ENCODE measurements at regions not wholly inside any gene's neighbourhood (a gene's known extent, or its start where the extent isn't known, plus 50 kb on each side); places are given as distances from the start of the nearest gene placed in this dataset.
"Not testable (repeated sequence)": the region's sequence is repeated elsewhere in the genome, so short reads cannot be mapped to it uniquely, and the experiment has no call there.

- DNase-seq (ENCODE audit: low read depth), result no peak
Measured at GRCh38 chr2:114066186-114066747, 176.4 kb downstream of the ACTR3 start.

DNA sequence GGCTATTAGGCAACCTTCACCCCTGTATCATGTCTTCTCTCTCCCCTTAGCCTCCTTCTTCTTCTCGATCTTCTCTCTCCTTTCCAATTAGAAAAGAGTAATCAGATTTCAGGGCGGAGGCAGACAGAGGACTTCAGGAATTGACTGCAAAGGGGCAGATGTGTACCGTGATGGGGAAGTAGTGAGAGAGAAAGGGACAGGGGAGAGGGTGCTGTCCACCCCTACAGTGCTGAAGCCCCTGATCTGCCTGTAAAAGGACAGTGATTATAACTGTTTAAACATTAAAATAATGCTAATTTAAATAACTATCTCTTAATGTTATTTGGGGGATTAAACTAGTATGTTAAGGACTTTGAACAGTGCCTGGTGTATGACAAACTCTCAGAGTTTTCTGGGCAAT is 178.5 kb downstream of the ACTR3 start:
- DNase-seq (ENCODE audit: low read depth), result no peak

GRCh38 chr2:114076961-114077360 is 187.1 kb downstream of the ACTR3 start:
- no peak for DNase-seq (ENCODE audit: low read depth)

DNA sequence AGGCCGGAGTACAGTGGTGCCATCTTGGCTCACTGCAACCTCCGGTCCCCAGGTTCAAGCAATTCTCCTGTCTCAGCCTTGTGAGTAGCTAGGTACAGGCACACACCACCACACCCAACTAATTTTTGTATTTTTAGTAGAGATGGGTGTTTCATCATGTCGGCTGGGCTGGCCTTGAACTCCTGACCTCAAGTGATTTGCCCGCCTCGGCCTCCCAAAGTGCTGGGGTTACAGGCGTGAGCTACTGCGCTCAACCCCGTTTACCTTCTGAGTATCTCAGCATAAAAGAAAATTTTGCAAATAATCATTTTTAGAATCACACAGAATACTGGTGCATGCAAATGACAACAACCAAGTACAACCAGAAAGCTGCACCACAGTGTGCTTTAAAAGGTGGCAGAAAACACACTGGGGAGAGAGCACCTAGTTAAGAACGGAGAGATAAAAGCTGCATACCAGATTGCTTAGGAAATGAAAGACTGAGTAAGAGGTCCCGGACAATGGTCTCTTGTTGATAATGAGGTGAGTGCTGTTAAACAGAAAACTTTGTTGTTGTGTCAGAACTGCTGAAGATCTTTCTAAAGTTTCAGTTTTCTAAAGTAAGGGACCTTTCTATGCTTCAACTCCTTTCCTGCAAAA is 189.6 kb downstream of the ACTR3 start:
- DNase-seq (ENCODE audit: low read depth), result no peak

DNA sequence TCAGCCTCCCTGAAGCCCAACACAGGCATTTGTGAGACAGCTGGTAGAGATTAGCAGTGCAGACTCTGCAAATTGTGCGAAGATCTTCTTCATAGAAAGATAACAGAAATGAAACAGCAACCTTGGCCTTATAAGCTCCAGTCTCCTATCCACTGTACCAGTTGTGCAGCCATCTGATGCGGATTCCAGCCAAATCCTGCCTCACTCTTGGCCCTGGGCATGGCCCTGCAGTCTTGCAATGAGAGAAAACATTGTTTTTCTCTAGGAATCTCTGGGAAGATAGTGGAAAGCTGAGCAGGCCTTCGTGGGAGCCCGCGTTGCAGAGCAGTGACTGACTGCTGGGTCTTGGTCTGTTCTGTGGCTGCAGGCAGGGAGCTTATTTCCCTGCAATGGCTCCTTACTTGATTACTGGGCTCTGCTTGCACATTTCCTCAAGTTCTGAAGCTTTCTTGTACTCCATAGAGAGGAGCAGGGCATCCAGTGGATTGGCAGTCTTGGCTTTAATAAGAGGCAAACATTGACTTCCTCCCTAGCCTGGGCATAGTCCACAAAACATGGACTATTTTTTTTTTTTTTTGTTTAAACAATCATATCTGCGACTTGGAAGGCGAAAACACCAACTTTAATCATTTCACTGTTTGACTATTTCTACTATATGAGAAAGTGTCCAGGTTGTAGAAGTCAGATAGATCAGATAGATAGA is 193.0 kb downstream of the ACTR3 start:
- DNase-seq (ENCODE audit: low read depth), result no peak

DNA sequence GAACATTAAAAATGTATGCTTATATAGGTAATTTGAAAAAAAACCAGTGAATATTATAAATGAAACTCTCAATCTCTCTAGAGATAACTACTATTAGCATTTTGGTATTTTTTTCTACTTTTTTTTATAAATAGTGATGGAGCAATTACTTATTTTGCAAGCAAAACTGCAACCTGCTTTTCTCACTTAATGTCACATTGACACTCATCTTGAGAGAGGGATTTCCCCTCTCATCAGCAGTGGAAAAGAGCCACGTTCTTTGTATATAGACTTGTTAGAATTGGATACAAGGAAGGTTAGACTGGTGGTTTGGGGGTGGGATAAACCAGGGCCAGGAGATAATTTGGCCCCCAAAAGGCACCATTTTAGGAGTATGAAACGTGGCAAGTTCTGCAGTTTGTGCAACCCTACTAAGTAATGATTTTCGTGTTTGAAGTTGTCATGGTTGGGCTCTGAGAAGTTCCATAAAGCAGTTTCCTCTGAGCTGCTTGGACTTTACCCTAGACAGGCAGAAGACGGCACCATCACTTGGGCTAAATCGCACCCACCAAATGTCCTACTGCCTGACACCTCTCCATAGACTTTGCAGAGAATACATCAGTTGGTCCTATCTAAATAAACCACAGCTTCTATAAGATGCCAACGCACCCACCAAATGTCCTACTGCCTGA is 194.0 kb downstream of the ACTR3 start:
- DNase-seq (ENCODE audit: low read depth), result no peak

DNA sequence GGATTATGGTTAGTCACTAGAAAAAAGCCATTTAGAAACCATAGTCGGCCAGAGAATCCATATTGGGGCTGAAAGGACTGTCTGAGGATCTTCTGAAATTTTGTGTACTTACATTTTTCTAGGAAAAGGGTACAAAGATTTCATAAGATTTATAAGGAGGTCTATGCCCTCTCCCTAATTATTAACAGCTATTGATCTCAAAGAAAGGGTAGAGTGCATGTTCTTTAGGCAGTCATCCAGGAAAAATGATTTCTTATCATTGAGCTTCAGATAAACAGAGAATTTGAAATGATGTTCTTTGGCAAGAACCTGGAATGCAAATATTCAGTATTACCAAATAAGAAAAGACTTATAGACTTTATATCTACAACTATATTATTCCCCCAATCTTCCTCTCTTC is 195.3 kb downstream of the ACTR3 start:
- no peak for DNase-seq (ENCODE audit: low read depth)

- DNase-seq (ENCODE audit: low read depth), result no peak
Measured at GRCh38 chr2:114085992-114086391, 196.1 kb downstream of the ACTR3 start.

DNA sequence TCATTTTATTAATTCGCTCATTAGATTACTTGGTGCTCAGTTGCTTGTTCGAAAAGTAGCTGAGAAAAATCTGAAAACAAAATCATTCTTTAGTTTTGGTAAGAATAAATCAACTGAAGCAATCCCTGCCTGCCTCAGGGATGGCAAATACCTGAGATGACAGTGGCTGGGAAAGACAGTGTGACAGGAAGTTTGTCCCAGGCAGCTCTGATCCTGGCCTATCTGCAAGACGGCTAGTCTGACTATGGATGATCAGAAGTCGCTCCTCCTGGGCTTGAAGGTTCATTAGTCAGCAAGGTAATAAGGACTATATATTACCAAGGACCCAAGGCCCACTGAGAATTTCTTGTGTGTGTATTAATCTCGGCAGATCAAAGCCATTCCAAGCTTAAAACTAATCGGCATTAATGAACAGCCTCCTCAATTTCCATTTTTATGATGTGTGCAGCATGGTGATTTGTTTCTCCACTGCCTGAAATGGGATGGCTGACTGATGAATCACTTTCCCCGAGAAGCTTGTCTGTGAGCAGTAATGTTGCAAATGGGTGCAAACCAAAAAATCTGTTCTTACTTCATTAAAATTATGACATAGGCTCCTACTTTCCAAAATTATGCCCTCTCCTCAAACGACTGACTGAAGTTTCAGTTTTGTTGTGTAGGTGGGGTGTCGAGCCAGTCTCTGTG is 199.9 kb downstream of the ACTR3 start:
- DNase-seq (ENCODE audit: low read depth), result peak; percentile 9

- DNase-seq (ENCODE audit: low read depth), result no peak
Measured at GRCh38 chr2:114091010-114091409, 201.1 kb downstream of the ACTR3 start.

DNA sequence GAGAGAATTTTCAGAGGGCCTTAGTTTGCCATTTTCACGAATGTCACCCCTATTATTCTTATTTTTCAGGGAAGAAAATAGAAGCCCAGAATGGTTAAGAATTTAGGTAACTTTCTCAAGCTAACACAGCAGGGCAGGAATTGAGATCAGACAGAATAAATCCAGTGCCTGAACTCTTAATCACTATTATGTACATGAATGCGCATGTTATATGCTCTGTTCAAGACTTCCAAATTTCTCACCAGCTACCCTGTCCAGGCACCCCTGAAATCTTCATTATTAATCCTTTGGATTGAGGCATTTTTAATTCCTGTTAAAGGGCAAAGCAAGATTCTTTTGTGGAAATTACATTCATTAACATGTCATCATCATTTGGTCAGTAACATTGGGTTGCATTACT is 218.4 kb downstream of the ACTR3 start:
- DNase-seq (ENCODE audit: low read depth), result no peak

- DNase-seq (ENCODE audit: low read depth), result no peak
Measured at GRCh38 chr2:114108824-114109416, 219.0 kb downstream of the ACTR3 start.

GRCh38 chr2:114111329-114111728 is 221.4 kb downstream of the ACTR3 start:
- no peak for DNase-seq (ENCODE audit: low read depth)

DNA sequence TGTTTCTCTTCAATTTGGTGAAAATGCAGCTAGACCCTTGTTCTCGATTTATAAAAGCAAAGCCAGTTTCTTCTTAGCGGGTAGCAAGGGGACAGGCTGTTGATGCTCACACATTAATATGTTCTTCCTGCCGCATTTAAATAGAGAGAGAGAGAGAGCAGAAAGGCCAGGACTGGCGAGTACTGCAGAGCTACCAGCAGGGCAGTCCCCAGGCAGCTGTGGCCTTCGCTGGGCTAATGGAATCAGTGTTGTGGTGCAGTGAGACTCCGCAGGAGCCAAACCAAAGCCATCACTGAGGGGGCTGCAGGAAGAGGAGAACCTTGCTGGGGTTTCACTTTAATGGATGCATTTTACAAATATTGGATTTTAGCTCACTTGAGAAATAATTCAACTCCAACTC is 223.6 kb downstream of the ACTR3 start:
- DNase-seq (ENCODE audit: low read depth), result no peak

DNA sequence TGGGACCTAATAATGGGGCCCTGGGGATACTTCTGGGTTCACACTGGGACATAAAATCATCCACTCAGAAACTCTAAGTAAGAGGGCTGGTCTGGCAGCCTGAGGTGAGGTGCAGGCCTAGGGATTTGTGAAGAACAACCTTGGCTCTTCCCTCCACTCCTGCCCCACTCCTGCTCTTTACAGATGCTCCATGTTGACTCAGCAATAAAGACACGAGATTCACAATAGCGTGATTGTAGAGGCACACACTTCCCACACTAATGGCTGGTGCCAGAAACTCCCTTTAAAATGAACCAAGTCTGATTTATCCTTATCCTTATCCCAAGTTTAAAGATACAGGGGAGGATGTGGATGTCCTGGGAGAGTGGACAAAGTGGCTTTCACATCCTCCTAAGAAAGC is 228.2 kb downstream of the ACTR3 start:
- no peak for DNase-seq (ENCODE audit: low read depth)

- DNase-seq (ENCODE audit: low read depth), result peak; percentile 48
Measured at GRCh38 chr2:114119862-114120261, 230.0 kb downstream of the ACTR3 start.

DNA sequence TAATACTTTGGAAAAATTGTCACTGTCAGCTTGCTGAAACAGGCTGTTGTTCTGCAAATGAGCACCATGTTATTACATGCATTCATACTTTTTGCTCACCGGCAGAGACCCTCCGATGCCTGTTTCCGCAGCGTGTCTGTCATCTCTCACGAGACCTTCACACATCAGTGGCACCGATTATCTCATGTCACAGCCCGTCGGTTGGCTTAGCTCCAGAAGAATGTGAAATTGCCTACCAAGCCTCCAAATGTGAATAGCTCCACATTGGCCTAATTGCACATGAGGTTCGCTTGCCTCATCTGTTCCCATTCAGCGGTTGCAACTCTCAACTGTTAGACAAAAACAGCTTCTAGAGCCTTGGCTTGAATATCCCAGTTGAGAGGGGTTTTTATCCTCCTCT is 233.0 kb downstream of the ACTR3 start:
- DNase-seq (ENCODE audit: low read depth), result no peak

DNA sequence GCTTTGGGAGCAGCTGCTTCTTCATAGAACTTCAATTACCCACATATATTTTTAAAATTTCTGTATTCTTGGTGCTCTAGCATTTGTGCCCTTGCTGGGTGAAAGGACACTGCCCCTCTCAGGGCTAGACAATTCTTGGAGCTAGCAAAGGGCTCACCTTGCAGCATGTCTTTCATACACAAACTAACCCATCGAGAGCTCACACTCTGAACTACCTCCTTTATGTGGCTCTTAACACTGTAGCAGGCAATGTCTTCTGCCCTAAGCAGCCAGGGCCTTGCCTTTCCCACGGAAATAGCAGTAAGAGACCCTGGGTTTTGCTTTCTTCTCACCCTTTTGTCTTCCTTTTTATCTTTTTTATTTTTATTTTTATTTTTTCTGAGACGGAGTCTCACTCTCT is 234.0 kb downstream of the ACTR3 start:
- no peak for DNase-seq (ENCODE audit: low read depth)

DNA sequence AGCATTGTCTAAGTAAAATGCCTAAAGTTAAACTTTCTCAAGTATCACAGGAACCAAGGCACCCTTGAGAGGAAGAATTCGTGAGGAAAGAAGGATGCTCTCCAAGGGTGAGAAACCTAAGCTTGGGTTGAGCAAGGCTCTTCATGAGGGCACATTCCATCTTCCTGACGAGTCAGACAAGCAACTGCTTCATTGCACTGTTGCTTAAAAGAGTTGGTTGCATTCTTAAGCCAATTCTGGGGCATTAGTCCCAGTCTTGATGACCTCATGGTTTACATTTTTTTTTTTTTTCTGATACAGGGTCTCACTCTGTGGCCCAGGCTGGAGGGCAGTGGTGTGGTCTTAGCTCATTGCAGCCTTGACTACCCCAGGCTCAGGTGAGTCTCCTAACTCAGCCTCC is 237.5 kb downstream of the ACTR3 start:
- DNase-seq (ENCODE audit: low read depth), result peak; percentile 60

- no peak for DNase-seq (ENCODE audit: low read depth)
Measured at GRCh38 chr2:114128263-114128662, 238.4 kb downstream of the ACTR3 start.

DNA sequence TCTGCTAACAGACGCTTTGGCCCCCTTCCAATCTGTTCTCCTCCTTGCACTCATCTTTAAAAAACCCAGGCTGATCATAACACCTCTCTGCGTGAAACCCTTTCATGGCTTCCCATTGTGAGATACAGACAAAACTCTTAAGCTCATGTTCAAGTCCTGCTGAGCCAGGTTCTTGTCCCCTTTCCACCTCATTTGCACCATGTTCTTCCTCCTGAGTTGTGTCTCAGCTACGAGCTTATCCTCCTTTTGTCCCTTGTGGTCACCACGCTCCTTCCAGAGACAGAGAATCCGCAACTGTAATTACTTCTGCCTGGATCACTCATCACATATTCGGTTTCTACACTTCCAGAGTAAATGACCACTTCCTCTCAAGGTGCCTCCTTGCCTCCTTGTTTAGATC is 238.8 kb downstream of the ACTR3 start:
- no peak for DNase-seq (ENCODE audit: low read depth)

DNA sequence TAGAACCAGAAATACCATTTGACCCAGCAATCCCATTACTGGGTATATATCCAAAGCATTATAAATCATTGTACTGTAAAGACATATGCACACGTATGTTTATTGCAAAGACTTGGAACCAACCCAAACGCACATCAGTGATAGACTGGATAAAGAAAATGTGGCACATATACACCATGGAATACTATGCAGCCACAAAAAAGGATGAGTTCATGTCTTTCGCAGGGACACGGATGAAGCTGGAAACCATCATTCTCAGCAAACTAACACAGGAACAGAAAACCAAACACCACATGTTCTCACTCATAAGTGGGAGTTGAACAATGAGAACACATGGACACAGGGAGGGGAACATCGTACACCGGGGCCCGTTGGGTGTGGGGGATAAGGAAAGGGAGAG is 242.2 kb downstream of the ACTR3 start:
- not testable (repeated sequence) for DNase-seq (ENCODE audit: low read depth)

Data from stromal cell of bone marrow (primary cell).